ENCODE measurements at regions not wholly inside any gene's neighbourhood (a gene's known extent, or its start where the extent isn't known, plus 50 kb on each side); places are given as distances from the start of the nearest gene placed in this dataset.
A peak's percentile ranks its signal among the peaks of the same experiment; 100 is the strongest.
"Not testable (repeated sequence)": the region's sequence is repeated elsewhere in the genome, so short reads cannot be mapped to it uniquely, and the experiment has no call there.

DNA sequence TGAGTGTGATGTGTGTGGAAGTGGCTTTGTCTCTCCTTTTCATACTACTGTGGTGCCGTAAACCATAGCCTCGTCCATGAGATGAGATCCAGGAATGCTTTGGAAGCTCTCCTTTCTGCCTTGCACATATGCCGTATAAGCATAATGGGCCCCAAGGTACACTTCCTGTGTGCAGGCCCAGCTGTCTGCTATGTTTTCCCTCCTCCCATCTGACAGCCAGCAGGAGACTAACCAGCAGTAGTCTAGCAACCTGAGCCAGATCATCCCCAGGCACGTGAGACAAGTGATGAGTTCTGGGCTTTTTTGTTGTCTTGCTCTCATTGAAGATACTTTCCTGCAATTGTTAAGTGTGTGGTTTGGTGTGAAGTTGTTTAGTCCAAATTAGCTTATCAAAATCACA lies 555.5 kb upstream of the LRRTM4 start:
- intact Hi-C loops (cut with DNase I): no loop called here
- DNase-seq: no peak

- DNase-seq: no peak
- intact Hi-C loops (cut with DNase I): no loop called here
Measured at GRCh38 chr2:78082555-78082954, 560.4 kb upstream of the LRRTM4 start.

GRCh38 chr2:78093436-78093835 lies 571.3 kb upstream of the LRRTM4 start:
- intact Hi-C loops (cut with DNase I): no loop called here
- peak in 3 of 42 donors; percentile 6 to 27 (median 12) for DNase-seq

GRCh38 chr2:78109272-78109671 lies 587.1 kb upstream of the LRRTM4 start:
- intact Hi-C loops (cut with DNase I): no loop called here
- no peak for DNase-seq

DNA sequence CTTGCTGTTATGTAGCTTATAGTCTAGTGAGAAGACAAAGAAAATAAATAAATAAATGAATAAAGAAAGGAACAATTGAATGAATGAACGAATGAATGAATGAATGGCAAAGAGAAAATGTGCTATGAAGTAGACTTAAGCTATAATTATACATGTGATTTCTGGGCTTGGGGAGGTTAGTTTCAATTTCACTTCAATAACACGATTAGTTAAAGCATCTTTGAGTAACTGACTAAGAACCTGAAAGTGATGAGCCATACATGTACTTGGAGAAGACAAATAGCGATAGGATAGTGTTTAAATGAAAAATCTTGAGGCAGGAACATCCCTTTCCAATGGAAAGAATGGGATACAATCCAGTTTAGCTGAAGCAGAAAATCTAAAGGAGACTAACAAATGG lies 593.1 kb upstream of the LRRTM4 start:
- intact Hi-C loops (cut with DNase I): no loop called here
- no peak for DNase-seq

- no peak for DNase-seq
- intact Hi-C loops (cut with DNase I): no loop called here
Measured at GRCh38 chr2:78118037-78118436, 595.9 kb upstream of the LRRTM4 start.

DNA sequence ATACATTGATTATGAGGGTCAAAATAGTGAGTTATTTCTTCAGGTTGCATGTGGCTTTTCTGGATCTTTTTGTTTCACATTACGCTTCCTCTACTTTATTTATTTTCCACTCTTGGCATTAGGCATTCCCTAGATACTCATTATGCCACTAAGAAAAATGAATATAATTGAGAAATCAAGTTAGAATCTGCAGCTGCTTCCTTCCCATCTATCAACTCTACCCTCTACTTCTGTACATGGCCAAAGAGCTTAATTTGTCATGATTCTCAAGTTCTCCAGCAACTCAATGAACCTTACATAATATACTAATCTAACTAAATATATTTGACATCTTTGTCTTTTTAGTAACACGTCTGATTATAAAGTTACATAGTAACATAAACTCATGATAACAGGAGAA lies 598.1 kb upstream of the LRRTM4 start:
- DNase-seq: no peak
- intact Hi-C loops (cut with DNase I): no loop called here

DNA sequence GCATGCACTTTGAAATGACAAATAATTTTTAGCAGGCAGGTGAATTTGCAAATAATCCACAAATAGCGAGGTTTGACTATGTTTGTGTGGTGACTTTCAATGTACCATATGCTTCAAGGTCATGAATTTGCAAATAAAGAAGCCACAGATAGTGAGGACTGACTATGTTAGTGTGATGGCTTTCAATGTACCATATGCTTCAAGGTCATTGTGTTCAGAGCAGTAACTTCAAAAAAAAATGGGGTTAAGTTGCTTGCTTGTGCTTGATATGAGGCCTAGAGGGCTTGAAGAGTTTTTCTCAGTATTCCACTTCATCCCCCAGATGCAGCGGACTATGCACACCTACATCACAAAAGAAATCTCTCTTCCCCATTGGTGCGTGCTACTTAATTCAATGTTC lies 602.9 kb upstream of the LRRTM4 start:
- no peak for DNase-seq
- intact Hi-C loops (cut with DNase I): no loop called here

DNA sequence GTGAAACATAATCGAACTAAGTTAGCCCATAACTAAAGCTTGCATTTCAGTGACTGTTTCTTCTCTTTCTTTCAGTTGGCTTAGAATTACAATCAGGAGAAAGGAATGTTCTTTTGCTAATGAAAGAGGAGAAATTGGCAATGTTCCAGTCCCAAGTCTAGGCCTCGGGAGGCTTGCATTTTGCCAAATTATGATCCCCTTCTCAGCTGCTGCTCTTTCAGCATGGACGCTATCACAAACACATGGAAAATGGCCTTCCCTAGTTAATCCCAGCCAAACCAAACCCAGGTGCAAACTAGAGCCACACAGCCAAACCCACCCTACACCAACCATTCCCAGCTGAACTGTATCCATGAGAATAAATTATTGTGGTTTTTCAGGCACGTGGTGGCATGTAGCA lies 605.2 kb upstream of the LRRTM4 start:
- DNase-seq: no peak
- intact Hi-C loops (cut with DNase I): no loop called here

- intact Hi-C loops (cut with DNase I): no loop called here
- no peak for DNase-seq
Measured at GRCh38 chr2:78132391-78133370, 610.5 kb upstream of the LRRTM4 start.

- intact Hi-C loops (cut with DNase I): no loop called here
- DNase-seq: no peak
Measured at GRCh38 chr2:78145395-78145996, 623.3 kb upstream of the LRRTM4 start.

GRCh38 chr2:78145997-78146722 lies 624.0 kb upstream of the LRRTM4 start:
- intact Hi-C loops (cut with DNase I): no loop called here

GRCh38 chr2:78147466-78147865 lies 625.3 kb upstream of the LRRTM4 start:
- intact Hi-C loops (cut with DNase I): no loop called here
- no peak for DNase-seq

More at GRCh38 chr2:78145997-78146722, 624.0 kb upstream of the LRRTM4 start:
- no peak for DNase-seq

DNA sequence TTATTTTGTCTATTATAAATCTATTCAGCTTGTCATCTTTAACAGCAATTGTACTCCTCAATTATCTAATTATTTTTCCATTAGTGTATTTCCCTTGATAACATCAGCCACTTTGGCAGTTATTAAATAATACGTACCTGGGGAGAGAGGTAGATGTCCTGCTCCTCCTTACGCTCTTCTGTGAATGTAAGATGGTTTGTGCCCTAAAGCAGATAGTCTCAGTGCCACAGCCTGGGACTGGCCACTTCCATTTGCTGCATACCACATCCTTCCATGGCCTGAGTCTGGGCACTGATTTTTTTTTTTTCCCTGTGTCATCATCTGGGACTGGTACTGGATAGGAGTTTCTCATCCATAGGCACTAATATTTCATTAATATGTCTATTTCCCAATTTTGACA lies 632.4 kb upstream of the LRRTM4 start:
- intact Hi-C loops (cut with DNase I): no loop called here
- no peak for DNase-seq

- DNase-seq: no peak
- intact Hi-C loops (cut with DNase I): no loop called here
Measured at GRCh38 chr2:78162202-78162601, 640.0 kb upstream of the LRRTM4 start.

DNA sequence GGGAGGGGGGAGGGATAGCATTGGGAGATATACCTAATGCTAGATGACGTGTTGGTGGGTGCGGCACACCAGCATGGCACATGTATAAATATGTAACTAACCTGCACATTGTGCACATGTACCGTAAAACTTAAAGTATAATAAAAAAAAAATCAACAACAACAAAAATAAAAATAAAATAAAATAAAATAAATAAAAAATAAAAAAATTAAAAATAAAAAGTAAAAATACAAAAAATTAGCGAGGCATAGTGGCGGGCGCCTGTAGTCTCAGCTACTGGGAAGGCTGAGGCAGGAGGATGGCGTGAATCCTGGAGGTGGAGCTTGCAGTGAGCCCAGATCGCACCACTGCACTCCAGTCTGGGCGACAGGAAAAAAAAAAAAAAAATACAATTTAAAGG lies 650.0 kb upstream of the LRRTM4 start:
- DNase-seq; intact Hi-C loops (cut with DNase I): not testable (repeated sequence)

DNA sequence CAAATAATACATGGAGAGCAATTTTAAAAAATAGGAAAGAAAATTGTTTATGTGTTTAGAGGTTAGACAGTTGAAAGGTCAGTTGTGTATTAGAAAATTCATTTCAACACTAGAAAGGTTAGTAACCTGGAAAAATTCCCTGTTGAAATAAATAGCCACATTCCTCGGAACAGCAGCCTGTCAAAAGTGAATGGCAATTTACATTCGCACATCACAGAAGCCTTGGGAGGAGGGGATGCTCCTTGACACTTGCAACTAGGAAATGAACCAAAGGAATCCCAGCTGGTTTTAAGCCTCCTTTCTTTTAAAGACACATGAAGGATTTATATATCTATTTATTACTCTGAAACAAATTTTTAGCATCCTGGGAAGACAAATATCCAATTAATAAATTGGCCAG lies 653.5 kb upstream of the LRRTM4 start:
- no peak for DNase-seq
- intact Hi-C loops (cut with DNase I): no loop called here

GRCh38 chr2:78201064-78201575 lies 678.9 kb upstream of the LRRTM4 start:
- intact Hi-C loops (cut with DNase I): no loop called here

GRCh38 chr2:78202366-78202765 lies 680.2 kb upstream of the LRRTM4 start:
- no peak for DNase-seq
- intact Hi-C loops (cut with DNase I): no loop called here

More at GRCh38 chr2:78201064-78201575, 678.9 kb upstream of the LRRTM4 start:
- no peak for DNase-seq

All from head of caudate nucleus (tissue), 42 donors.